SK-N-SH treated with all-trans-retinoic acid at 6 μM for 48 hours (cell line): ENCODE measurements at regions not wholly inside any gene's neighbourhood (a gene's known extent, or its start where the extent isn't known, plus 50 kb on each side); places are given as distances from the start of the nearest gene placed in this dataset.

ENCODE experiments used
- ARNTL ChIP-seq: fragments of 450-650 bp; formaldehyde crosslinking; IDR thresholded peaks from 2 replicates; pipeline ENCODE4 v1.5.0; 2020; ENCODE audit warnings: low read depth, mild to moderate bottlenecking, moderate library complexity, borderline replicate concordance
- TSHZ2 ChIP-seq: fragments of 250-450 bp; sonication (Bioruptor Pico); IDR thresholded peaks from 2 replicates; pipeline ENCODE4 v1.5.0; 2020; ENCODE audit warnings: mild to moderate bottlenecking, moderate library complexity
- ZC3H10 ChIP-seq: fragments of 250-450 bp; sonication (Bioruptor Pico); IDR thresholded peaks from 2 replicates; pipeline ENCODE4 v1.5.1; 2021; ENCODE audit warnings: mild to moderate bottlenecking, moderate library complexity

- no peak for TF ChIP-seq ZC3H10 (CRISPR knock-in tag)
- no peak for TF ChIP-seq TSHZ2 (CRISPR knock-in tag)
- TF ChIP-seq ARNTL: no peak
These were observed 72.7 kb upstream of the WDR72 start for GRCh38 chr15:53831907-53832770.
